D721Med (cell line): ENCODE measurements at regions not wholly inside any gene's neighbourhood (a gene's known extent, or its start where the extent isn't known, plus 50 kb on each side); places are given as distances from the start of the nearest gene placed in this dataset.
A peak's percentile ranks its signal among the peaks of the same experiment; 100 is the strongest.

ENCODE experiments used
- DNase-seq: peaks from one replicate; pipeline ENCODE4 v3.0.0; 2011; ENCODE audit warnings: low spot score; ENCODE audit not compliant: insufficient read length
- FAIRE-seq: peaks from 2 replicates; lab custom pipeline; 2011; peaks lifted over from hg19 to GRCh38; lab: Jason Lieb, UNC
- CTCF ChIP-seq: IDR thresholded peaks from 2 replicates; pipeline ENCODE4 v1.5.1; 2012; ENCODE audit warnings: mild to moderate bottlenecking, control low read depth; ENCODE audit not compliant: insufficient read depth; ENCODE audit errors: missing control alignments

GRCh38 chr4:98728433-98728832 is 70.0 kb upstream of the TSPAN5 start:
- DNase-seq, result no peak

GRCh38 chr4:98722000-98722399 is 63.6 kb upstream of the TSPAN5 start:
- no peak for TF ChIP-seq CTCF
- FAIRE-seq, result no peak

More at GRCh38 chr4:98728433-98728832, 70.0 kb upstream of the TSPAN5 start:
- no peak for FAIRE-seq
- no peak for TF ChIP-seq CTCF

GRCh38 chr4:98720871-98721480 is 62.6 kb upstream of the TSPAN5 start:
- DNase-seq, result no peak
- no peak for TF ChIP-seq CTCF
- peak; percentile 44 for FAIRE-seq

More at GRCh38 chr4:98722000-98722399, 63.6 kb upstream of the TSPAN5 start:
- no peak for DNase-seq

- DNase-seq (no peak), FAIRE-seq (no peak)
- TF ChIP-seq CTCF, result no peak
Observed at GRCh38 chr4:98716796-98717195, 58.4 kb upstream of the TSPAN5 start.

GRCh38 chr4:98712607-98713006 is 54.2 kb upstream of the TSPAN5 start:
- no peak for TF ChIP-seq CTCF
- DNase-seq, result no peak
- FAIRE-seq, result no peak

- DNase-seq, result no peak
- no peak for FAIRE-seq
- no peak for TF ChIP-seq CTCF
Observed at GRCh38 chr4:98711526-98711925, 53.1 kb upstream of the TSPAN5 start.

- FAIRE-seq (no peak), DNase-seq (no peak)
- TF ChIP-seq CTCF, result no peak
Observed at GRCh38 chr4:98710831-98711230, 52.4 kb upstream of the TSPAN5 start.
